GM21367 (cell line): ENCODE measurements at regions not wholly inside any gene's neighbourhood (a gene's known extent, or its start where the extent isn't known, plus 50 kb on each side); places are given as distances from the start of the nearest gene placed in this dataset.

ENCODE experiments used
- ATAC-seq: cut with Tn5 transposase; IDR thresholded peaks from one replicate; pipeline ENCODE4 v1.9.1; 2021; ENCODE audit not compliant: unreplicated experiment

DNA sequence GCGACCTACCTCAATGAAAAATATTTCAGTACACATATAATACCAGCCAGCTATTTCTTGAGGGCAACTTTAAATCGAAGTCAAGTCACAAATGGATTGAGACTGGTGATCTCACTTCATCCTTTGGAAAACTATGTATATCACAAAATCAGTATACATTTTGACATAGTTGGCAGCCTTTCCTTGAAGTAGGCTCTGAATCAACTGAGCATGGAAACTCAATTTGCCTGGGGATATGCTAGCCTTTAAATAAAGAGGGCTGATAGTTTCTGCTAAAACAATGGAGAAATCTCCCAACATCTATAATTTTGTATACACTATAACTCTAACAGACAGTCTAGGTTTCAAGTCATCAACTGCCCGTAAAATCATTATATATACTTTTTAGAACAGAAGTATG, 282.8 kb upstream of the TENM3 start:
- ATAC-seq, result no peak

DNA sequence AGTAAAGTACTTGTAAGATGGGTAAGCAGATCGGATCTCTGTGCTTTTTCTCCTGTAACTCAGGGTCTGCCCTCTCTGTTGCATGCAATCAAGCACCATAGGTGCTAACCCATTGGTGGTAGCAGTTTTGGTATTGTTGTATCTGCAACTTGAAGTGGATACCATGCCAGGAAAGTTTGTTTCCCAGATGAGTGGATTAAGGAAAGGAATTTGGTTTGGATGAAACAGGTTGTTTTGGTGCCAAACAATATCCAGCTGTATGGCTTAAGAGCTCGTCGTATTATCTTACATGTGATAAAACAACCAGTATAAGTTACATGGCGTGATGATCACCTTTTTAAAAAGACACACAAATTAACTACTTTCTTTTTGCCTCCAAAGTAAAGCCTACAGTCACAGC, 280.9 kb upstream of the TENM3 start:
- ATAC-seq, result no peak

GRCh38 chr4:181964731-181965130, 278.5 kb upstream of the TENM3 start:
- ATAC-seq, result no peak

DNA sequence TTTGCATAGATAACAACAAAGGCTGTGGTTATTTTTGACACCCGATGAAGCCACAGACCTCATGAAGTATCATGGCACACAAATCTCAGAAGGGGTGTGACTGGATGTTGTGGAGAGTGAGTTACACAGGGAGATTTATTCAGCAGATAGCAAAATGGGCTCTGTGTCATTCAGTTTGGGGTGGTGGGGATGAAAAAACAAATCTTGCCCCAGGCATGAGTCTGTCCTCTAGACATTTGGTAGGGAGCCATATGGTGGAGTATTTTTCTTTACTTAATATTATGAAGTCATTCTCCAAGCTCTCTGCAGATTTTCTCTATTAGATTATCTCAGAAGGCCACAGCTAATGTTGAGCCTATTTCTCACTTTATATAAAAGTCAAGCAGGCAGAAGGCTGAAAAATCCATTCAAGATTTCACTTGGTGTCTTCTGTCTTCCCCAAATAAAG, 277.1 kb upstream of the TENM3 start:
- ATAC-seq, result no peak

DNA sequence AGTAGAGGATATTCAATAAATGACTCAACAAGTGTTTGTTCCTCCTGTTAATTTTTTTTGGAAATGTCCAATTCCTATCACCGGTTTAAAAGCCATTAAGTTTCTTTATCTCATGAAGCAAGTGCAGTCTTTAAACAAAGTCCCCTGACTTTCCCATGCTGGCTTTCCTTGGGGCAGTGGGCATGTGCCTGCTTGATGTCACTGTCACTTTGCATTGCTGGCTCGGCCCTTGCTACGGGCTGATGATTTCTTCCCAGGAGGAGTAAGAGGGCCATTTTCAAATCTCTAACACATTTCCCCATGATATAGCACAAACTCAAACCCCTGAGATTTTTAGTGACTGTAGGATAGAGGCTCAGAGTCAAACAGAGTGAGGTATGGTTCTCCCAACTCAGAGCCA, 275.8 kb upstream of the TENM3 start:
- no peak for ATAC-seq

GRCh38 chr4:181968371-181968770, 274.8 kb upstream of the TENM3 start:
- no peak for ATAC-seq

GRCh38 chr4:181969151-181969550, 274.1 kb upstream of the TENM3 start:
- no peak for ATAC-seq

DNA sequence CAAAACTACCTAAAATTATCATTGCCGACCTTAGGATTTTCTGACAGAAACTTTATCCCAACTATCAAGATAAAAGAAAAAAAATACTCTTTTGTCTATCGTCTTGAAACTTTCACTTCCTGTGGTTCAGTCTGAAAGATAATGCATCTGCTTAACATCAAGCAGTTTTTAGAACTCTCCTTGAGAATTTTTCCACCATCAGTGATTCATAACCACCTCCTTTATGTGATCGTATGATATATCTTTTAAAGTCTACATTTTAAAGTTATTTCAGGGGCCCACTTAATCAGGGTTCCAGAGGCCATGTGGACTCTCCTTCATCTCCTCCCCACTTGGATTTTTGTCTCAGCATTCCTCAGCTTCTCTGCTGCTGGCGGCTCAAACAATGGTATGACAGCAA, 272.8 kb upstream of the TENM3 start:
- no peak for ATAC-seq

DNA sequence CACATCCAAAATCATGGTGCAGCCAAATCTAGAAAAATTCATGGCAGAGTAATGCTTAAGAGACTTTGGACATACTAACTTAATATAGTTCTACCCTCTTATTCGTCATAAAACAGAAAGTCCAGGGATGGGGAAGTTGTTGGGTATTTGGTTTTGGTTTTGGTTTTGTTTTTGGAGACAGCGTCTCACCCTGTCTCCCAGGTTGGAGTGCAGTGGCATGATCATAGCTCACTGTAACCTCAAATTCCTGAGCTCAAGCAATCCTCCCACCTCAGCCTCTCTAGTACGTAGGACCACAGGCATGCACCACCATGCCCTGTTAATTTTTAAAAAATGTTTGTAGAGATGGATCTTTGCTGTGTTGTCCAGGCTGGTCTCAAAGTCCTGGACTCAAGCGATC, 271.8 kb upstream of the TENM3 start:
- ATAC-seq, result peak; percentile 72

GRCh38 chr4:181971973-181972372, 271.2 kb upstream of the TENM3 start:
- ATAC-seq, result no peak

DNA sequence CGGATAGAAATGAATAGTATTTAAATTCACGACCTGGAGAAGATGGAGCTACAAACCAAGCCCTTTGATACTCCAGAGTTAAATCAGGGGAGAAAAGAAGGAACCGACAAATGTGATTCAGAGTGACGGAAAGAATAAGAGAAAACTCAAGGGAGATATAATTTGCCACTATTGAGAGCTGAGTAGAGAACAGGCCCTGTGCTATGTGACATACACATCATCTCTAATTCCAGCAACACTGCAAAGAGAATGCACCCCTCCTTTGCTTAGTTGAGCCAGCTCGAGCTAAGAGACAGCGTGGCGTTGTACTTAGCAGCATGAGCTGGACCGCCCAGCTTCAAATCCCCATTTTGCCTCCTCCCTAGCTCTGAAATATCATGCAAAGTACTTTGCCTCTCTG, 266.4 kb upstream of the TENM3 start:
- no peak for ATAC-seq

- no peak for ATAC-seq
Measured at GRCh38 chr4:181982437-181982836, 260.8 kb upstream of the TENM3 start.

GRCh38 chr4:181982856-181983255, 260.3 kb upstream of the TENM3 start:
- no peak for ATAC-seq

DNA sequence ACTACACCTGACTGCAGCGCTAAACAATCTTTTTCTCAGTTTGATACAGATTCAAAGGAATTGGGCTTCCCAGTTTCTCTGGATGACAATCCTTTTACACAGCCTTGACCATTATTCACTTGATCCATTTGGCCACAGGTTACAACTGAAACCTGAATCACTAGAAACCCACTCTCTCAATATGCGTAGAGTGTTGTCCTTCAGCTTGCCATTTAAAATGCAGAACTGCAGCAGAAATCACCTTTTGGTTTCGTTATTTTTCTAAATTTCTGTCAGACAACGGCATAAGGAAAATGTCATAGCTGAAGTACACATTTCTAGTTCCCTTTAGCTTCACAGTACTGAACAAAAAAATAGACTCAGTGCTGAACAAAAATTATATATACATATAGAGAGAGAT, 255.8 kb upstream of the TENM3 start:
- ATAC-seq, result no peak

GRCh38 chr4:181989071-181989470, 254.1 kb upstream of the TENM3 start:
- ATAC-seq, result no peak

- ATAC-seq, result no peak
Measured at GRCh38 chr4:181991369-181992108, 251.7 kb upstream of the TENM3 start.

GRCh38 chr4:181998398-181999295, 244.6 kb upstream of the TENM3 start:
- ATAC-seq, result no peak

DNA sequence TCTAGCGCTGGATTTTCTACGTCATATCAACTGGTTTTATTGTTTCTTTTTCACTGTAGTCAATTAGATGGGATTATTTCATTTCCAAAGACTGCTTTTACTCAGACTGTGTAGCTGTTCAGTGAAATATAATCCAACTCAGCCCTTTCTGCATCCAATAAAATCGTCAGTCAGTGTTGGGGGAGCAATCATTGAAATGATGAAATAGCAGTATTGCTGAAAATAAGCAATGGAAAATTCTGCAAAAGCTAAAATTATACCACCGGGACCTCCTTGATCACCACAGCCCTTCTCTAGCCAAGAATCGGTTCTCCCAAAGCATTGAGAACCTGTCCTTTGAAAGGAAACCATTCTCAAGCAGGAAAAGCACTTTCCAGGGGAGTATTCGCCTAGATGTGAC, 243.1 kb upstream of the TENM3 start:
- no peak for ATAC-seq

DNA sequence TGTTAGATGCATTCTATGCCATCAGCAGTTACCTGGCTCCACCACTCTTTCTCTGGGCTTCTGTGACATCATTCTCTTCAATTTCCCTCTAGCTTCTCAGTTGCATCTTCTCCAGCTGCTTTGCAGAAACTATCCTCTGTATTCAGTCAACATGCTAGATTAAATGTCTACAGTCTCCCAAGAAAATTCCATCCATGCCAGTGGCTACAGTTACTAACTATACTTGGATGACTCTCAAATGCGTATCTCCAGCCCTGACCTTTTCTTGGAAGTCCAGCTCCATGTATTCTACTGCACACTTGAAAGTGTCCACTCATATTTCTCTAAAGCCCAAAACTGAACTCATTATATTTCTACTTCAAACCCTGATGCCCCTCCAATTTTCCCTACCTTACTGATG, 232.3 kb upstream of the TENM3 start:
- ATAC-seq, result no peak

DNA sequence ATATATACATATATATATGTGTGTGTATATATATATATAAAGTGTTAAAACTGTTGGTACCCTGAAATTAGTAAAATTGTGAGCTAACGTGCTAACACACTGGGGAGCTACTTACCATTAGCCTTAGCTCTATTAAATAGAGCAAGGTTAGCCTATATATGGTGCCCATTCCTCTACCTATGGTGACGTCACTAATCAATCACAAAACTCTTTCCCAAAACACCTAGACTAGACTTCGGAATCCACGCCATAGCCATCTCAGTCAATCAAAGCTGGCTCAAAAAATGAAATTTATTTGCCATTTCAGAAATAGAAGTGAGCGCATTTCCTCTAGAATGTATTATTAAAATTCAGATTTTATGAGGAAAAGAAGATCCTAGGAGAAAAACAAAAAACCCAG, 229.0 kb upstream of the TENM3 start:
- ATAC-seq, result no peak

GRCh38 chr4:182015014-182015413, 228.2 kb upstream of the TENM3 start:
- ATAC-seq, result no peak

DNA sequence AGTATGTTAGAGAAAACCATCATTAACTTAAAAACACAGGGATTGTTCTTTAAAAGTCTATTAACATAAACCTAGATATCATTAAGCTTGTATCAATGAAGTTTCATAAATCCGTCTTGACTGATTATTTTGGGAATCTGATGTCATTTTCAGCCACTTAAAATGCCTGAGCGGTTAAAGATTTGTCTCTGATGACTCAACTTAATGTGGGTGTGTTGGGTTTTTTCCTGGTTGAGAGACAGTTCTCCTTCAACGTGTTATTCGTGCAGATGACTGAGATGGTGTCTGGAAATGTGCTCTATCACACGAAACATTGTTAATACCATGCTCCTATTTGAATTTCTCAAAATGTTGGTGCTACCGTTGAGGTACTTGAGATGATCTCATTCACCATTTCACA, 227.3 kb upstream of the TENM3 start:
- no peak for ATAC-seq
